Fibroblast of lung (primary cell): ENCODE measurements at regions not wholly inside any gene's neighbourhood (a gene's known extent, or its start where the extent isn't known, plus 50 kb on each side); places are given as distances from the start of the nearest gene placed in this dataset.

Experiments
- CTCF ChIP-seq, 2 donors: IDR thresholded peaks in 1 of 2; conservative IDR thresholded peaks in 1 of 2; 1 replicate in 1 of 2; 2 replicates in 1 of 2; pipeline ENCODE4 v1.5.1; 2011 to 2012; ENCODE audit warnings: low read length in 2 of 2, control low read depth in 1 of 2, inconsistent platforms in 1 of 2, low read depth in 1 of 2, mild to moderate bottlenecking in 1 of 2
- EZH2 ChIP-seq: IDR thresholded peaks from 2 replicates; pipeline ENCODE4 v1.5.1; 2012; ENCODE audit warnings: low read length, control low read depth, mild to moderate bottlenecking; ENCODE audit errors: missing control alignments

- TF ChIP-seq CTCF (conservative IDR thresholded peaks at IDR 0.05 in 1 of 2, IDR thresholded peaks at IDR 0.05 in 1 of 2; ENCODE audit: low read depth in 1 of 2, low read length in 2 of 2), result peak; percentile 14 to 21
- no peak for TF ChIP-seq EZH2
These were observed 208.8 kb upstream of the NLRP1 start for GRCh38 chr17:5793157-5793556.
